Activated naive CD4-positive, alpha-beta T cell treated with anti-CD3 and anti-CD28 coated beads for 36 hours (primary cell): ENCODE measurements at regions not wholly inside any gene's neighbourhood (a gene's known extent, or its start where the extent isn't known, plus 50 kb on each side); places are given as distances from the start of the nearest gene placed in this dataset.

Source experiments
- CTCF ChIA-PET: fragments of 350-600 bp; sonication (Branson Sonifier 250); formaldehyde crosslinking; loops from one replicate; lab custom pipeline; 2021; ENCODE audit warnings: antibody characterized with exemption; lab: Charles Lee
- DNase-seq: peaks from one replicate; pipeline ENCODE4 v3.0.0-alpha.2; 2020
- H3K27ac Mint-ChIP-seq: one replicate; pipeline ENCODE4 v1.8.0; 2021; ENCODE audit warnings: mild to moderate bottlenecking, mixed read lengths
- H3K27me3 Mint-ChIP-seq: one replicate; pipeline ENCODE4 v1.8.0; 2021; ENCODE audit warnings: low read depth, mixed read lengths
- H3K36me3 Mint-ChIP-seq: one replicate; pipeline ENCODE4 v1.8.0; 2021; ENCODE audit warnings: low read depth, mixed read lengths
- H3K4me1 Mint-ChIP-seq: one replicate; pipeline ENCODE4 v1.8.0; 2021; ENCODE audit warnings: low read depth, mixed read lengths
- H3K4me3 Mint-ChIP-seq: one replicate; pipeline ENCODE4 v1.8.0; 2021; ENCODE audit warnings: mild to moderate bottlenecking, moderate library complexity, mixed read lengths
- H3K9me3 Mint-ChIP-seq: one replicate; pipeline ENCODE4 v1.8.0; 2021; ENCODE audit warnings: mixed read lengths
- intact Hi-C: fragments of 100-400 bp; cut with micrococcal nuclease; formaldehyde crosslinking; loops from one replicate; pipeline ENCODE4 v1.15.1; 2023

DNA sequence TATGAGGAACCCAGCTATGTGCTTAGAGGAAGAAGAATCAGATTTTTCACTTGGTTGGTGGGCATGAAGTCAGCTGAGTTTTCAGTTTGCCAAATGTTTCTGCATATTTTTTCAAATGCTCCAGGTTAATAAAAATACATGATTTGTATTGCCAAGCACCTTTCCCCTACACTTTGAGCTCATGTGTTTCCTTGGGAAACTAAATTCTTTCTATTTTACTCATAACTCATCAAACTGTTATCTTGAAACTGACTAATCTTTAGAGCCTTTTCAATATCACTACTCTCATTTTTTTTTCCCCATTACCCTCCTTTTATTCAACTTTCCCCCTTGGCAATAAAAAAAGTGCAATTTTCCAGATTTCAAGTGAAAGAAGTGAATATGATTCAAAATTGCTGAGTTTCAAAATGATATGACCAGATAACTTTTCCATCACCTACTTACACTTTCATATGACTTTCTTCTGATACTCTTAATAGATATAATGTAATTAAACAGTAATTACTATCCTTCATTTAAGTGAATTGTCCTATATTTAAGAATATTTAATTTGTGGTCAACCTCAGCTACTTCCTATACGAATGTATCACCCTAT, 91.9 kb upstream of the SOX6 start:
- Mint-ChIP-seq H3K9me3 (peaks cover 2% of the 10 kb centered on the region), H3K27ac (no peak overlapping the region), H3K36me3 (no peaks in the 10 kb centered on the region), H3K4me1 (peaks cover 2% of the 10 kb centered on the region), H3K27me3 (no peaks in the 10 kb centered on the region), H3K4me3 (no peak overlapping the region)
- no peak for DNase-seq
- intact Hi-C loops: no loop called here
- CTCF ChIA-PET: no interaction called here

DNA sequence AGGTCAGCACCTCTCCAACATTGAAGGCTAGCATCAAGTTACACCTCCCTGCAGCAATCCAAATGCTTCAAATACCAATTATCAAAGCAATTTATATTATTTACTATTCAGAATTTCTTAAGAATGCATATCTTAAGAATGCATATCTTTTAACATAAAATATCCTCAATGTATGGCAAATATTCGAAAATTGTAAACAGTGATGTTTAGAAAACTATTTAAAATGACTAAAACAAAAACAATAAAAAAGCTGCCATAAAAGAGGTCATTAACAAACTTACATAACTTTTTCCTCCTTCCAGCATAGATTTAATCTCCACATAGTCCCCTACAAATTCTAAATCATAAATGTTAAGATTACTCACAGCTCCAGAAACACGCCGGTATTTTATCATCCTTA, 85.1 kb upstream of the SOX6 start:
- intact Hi-C loops: no loop called here
- CTCF ChIA-PET: interaction anchor here (0.6 kb wide), 1 partner anchor 667 kb away, joined by 3 read pairs; no protein-coding TSS in a partner anchor
- Mint-ChIP-seq H3K27ac (no peak overlapping the region), H3K4me1 (no peaks in the 10 kb centered on the region), H3K27me3 (no peaks in the 10 kb centered on the region), H3K4me3 (no peak overlapping the region), H3K9me3 (peaks cover 2% of the 10 kb centered on the region), H3K36me3 (no peaks in the 10 kb centered on the region)
- no peak for DNase-seq

DNA sequence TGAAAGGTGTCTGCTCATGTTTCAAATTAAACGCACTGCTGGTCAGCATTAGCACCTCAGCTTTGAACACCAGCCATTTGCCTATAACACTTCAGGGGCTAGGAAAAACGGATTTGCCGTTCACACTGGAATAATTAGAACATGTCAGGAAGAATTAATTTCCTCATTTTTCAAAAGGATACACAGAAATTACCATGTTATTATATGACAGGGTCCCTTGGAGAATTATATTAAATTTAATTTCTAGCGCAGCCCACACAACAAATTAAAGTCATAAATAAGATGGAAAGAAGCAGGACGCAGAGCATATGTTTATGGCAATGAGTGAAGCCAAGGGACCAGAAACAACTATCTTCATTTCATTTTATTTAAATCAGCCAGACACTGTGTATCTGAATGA, 83.8 kb upstream of the SOX6 start:
- intact Hi-C loops: no loop called here
- Mint-ChIP-seq H3K4me3 (no peak overlapping the region), H3K4me1 (no peaks in the 10 kb centered on the region), H3K36me3 (no peaks in the 10 kb centered on the region), H3K27ac (no peak overlapping the region), H3K9me3 (no peaks in the 10 kb centered on the region), H3K27me3 (no peaks in the 10 kb centered on the region)
- no peak for DNase-seq
- CTCF ChIA-PET: no interaction called here

DNA sequence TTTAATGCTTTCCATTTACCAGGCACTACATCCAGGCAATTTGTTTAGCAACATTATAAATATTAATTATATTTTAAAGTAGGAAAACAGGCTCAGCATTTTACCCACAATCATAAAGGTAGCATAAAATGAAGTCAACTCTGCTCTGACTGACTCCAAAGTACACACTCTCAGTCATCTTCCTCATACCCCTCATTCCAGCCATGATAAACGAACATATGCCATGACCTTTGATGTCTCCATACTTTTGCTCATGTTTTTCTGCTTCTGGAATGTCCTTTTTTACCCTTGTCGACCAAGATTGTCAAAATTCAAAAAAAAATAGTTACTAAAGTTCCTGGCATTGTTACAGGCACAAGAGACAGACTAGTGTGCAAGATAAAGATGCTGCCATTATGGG, 77.7 kb upstream of the SOX6 start:
- Mint-ChIP-seq H3K27ac (no peak overlapping the region), H3K4me1 (no peaks in the 10 kb centered on the region), H3K27me3 (no peaks in the 10 kb centered on the region), H3K9me3 (peaks cover 7% of the 10 kb centered on the region), H3K4me3 (no peak overlapping the region), H3K36me3 (no peaks in the 10 kb centered on the region)
- CTCF ChIA-PET: interaction anchor here (0.8 kb wide), 1 partner anchor 762 kb away, joined by 4 read pairs; no protein-coding TSS in a partner anchor
- DNase-seq: no peak
- intact Hi-C loops: no loop called here

DNA sequence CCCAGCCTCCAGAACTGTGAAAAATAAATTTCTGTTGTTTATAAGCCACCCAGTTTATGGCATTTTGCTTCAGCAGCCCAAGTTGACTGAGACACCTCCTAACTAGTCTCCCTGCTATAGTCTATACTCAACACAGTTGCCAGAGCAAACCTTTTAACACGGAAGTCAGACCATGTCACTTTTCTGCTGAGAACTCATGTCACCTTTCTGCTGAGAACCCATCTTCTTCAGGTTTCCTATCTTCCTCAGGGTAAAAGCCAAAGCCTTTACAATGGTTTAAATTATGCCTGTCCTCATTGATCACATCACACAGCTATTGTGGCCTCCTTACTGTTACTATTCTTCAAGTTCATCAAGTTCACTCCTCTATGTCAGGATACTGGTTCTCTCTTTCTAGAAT, 74.3 kb upstream of the SOX6 start:
- H3K36me3 Mint-ChIP-seq: no peaks in the 10 kb centered on the region
- intact Hi-C loops: no loop called here
- H3K27ac Mint-ChIP-seq: no peak overlapping the region
- no peaks in the 10 kb centered on the region for H3K27me3 Mint-ChIP-seq
- no peak for DNase-seq
- CTCF ChIA-PET: no interaction called here
- H3K4me1 Mint-ChIP-seq: no peaks in the 10 kb centered on the region
- H3K9me3 Mint-ChIP-seq: peaks cover 12% of the 10 kb centered on the region
- no peak overlapping the region for H3K4me3 Mint-ChIP-seq

DNA sequence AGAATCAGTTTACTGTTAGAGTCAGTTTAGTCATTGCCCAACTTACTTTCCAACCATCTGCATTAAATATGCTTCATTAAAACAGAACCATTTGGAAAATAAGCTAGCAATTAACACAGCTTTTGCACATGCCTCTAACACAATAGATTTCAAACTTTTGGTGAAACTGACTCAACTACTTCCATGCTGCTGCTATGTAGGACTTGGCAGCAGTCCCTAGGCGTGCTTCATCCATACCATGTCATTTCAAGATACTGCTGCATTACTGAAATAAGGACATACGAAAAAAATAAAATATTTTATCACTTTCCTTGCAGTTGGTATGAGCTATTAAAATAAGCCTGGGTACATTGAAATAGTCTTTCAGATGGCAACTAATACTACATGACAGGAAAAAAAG, 65.5 kb upstream of the SOX6 start:
- Mint-ChIP-seq H3K4me1 (no peaks in the 10 kb centered on the region), H3K4me3 (no peak overlapping the region), H3K9me3 (peaks cover 10% of the 10 kb centered on the region), H3K36me3 (no peaks in the 10 kb centered on the region), H3K27me3 (no peaks in the 10 kb centered on the region), H3K27ac (no peak overlapping the region)
- intact Hi-C loops: no loop called here
- DNase-seq: no peak
- CTCF ChIA-PET: no interaction called here

DNA sequence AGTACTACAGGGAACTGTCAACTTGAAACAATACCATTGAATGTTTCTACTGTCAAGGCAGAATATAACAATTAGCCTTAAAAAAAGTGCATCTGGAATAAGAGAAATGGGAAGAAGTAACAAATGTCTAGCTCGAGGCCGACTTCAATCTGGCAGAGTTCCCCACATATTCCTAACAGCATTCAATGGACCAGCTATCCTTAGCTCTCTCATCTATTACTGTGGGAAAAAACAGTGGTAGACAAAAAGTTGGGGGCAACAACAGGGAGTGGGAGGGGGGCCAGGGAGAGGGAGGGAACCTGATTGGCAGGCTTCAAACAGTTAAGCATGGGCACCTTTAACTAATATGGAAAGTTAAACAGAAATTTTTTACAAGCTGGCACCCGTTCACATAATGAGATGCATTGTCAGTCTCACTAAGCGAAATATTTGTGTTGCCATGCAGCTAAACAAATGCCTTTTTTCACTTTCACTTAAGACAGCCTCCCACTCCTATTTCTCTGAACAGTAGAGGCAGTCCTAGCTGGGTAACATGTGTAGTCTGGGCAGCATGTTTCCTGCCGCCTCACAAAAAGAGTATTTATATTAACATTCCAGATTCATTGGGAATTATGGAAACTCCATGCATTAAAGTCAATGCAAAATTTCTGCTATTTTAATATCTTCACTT, 62.2 kb upstream of the SOX6 start:
- CTCF ChIA-PET: no interaction called here
- intact Hi-C loops: no loop called here
- no peaks in the 10 kb centered on the region for H3K27me3 Mint-ChIP-seq
- H3K27ac Mint-ChIP-seq: no peak overlapping the region
- no peaks in the 10 kb centered on the region for H3K4me1 Mint-ChIP-seq
- no peak overlapping the region for H3K4me3 Mint-ChIP-seq
- DNase-seq: no peak
- peaks cover 1% of the 10 kb centered on the region for H3K9me3 Mint-ChIP-seq
- no peaks in the 10 kb centered on the region for H3K36me3 Mint-ChIP-seq

DNA sequence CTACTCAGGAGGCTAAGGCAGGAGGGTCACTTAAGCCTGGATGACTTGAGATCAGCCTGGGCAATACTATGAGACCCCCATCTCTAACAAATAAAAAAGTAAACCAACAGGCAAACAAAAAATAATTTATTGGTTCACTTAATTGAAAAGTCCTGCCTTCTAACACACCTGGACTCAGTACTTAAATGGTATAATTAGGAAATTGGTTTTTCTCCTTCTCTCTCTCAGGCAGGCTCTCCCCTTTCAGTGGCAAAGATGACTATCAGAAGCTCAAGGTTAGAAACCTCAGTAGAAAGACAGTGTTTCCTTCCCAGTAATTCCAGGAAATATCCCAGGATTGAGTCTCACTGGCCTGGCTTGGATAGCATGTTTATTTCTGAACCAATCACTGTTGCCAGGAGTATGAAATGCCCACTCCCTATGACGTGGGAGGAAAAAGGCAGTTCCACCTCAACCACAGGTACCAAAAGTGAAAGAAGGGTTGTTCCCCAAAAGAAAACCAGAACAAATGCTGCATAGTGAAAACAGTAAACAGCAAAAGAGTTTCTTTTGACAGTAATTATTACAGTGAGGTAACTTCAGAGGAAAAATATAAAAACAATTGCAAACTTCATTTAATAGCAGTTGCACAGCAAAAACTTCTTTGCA, 56.3 kb upstream of the SOX6 start:
- CTCF ChIA-PET: interaction anchor here (0.6 kb wide), 1 partner anchor 14 kb away, joined by 4 read pairs; no protein-coding TSS in a partner anchor
- intact Hi-C loops: no loop called here
- no peak overlapping the region for H3K4me3 Mint-ChIP-seq
- H3K9me3 Mint-ChIP-seq: peaks cover 1% of the 10 kb centered on the region
- DNase-seq: no peak
- no peaks in the 10 kb centered on the region for H3K36me3 Mint-ChIP-seq
- H3K27ac Mint-ChIP-seq: no peak overlapping the region
- no peaks in the 10 kb centered on the region for H3K4me1 Mint-ChIP-seq
- no peaks in the 10 kb centered on the region for H3K27me3 Mint-ChIP-seq

DNA sequence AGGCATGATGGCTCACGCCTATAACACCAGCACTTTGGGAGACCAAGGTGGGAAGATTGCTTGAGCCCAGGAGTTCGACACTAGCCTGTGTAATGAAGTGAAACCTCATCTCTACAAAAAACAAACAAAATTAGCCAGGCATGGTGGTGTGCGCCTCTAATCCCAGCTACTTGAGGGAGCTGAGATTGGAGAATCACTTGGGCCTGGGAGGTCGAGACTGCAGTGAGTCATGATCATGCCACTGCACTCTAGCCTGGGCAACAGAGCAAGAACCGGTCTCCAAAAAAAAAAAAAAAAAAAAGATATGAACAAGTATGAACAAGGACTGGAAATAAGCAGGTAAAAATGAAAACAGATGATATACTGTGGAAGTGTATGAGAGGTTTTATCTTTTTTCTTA, 54.1 kb upstream of the SOX6 start:
- CTCF ChIA-PET: no interaction called here
- intact Hi-C loops: no loop called here

DNA sequence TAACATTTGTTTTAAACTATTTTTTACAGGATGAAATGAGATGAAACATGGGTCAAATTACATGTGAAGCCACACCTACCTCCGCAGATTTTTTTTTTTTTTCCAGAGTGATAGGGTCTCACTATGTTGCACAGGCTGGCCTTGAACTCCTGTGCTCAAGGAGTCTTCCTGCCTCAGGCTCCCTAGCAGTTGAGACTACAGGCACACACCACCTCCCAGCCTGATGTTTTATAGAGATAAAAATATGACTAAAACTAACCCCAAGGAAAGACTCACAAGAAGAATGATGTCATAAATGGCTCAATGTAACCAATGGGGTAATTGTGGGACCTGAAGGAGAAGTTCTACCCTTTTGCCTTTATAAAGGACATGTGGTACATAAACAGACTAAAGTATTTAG, 52.3 kb upstream of the SOX6 start:
- Mint-ChIP-seq H3K27ac (no peak overlapping the region), H3K27me3 (no peaks in the 10 kb centered on the region)

More for the DNA sequence above, 54.1 kb upstream of the SOX6 start:
- DNase-seq: no peak
- H3K9me3 Mint-ChIP-seq: peaks cover 1% of the 10 kb centered on the region
- H3K27ac Mint-ChIP-seq: no peak overlapping the region
- H3K4me1 Mint-ChIP-seq: no peaks in the 10 kb centered on the region
- no peak overlapping the region for H3K4me3 Mint-ChIP-seq
- H3K27me3 Mint-ChIP-seq: no peaks in the 10 kb centered on the region
- no peaks in the 10 kb centered on the region for H3K36me3 Mint-ChIP-seq

DNA sequence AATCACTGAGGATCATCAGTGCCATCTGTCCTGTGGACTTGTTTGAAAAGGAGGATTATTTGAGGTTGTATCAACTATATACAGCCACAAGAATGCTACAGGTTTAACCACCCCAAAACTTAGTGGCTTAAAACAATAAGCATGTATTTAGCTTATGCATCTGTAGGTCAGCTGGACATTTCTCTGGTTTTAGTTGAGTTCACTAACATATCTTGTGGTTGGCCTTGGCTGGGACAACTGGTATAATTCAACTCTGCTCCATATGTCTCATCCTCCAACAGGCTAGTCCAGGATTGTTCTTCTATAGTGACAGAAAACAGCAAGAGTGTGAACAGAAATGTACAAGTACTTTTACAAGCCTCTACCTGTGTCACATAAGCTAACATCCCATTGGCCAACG, 49.9 kb upstream of the SOX6 start:
- no peak for DNase-seq
- Mint-ChIP-seq H3K9me3 (no peaks in the 10 kb centered on the region), H3K27ac (no peak overlapping the region), H3K4me3 (no peak overlapping the region), H3K36me3 (no peaks in the 10 kb centered on the region), H3K4me1 (no peaks in the 10 kb centered on the region), H3K27me3 (no peaks in the 10 kb centered on the region)
- intact Hi-C loops: no loop called here
- CTCF ChIA-PET: interaction anchor here (0.6 to 1.2 kb wide), 2 partner anchors 8 to 10 kb away, joined by 4 to 6 read pairs; no protein-coding TSS in a partner anchor

More for the DNA sequence above, 52.3 kb upstream of the SOX6 start:
- no peaks in the 10 kb centered on the region for H3K4me1 Mint-ChIP-seq
- H3K9me3 Mint-ChIP-seq: no peaks in the 10 kb centered on the region
- H3K4me3 Mint-ChIP-seq: no peak overlapping the region
- CTCF ChIA-PET: interaction anchor here (0.6 kb wide), 1 partner anchor 1950 kb away, joined by 8 read pairs; no protein-coding TSS in a partner anchor
- H3K36me3 Mint-ChIP-seq: no peaks in the 10 kb centered on the region
- DNase-seq: no peak
- intact Hi-C loops: no loop called here
